RWPE1 (cell line): ENCODE measurements at regions not wholly inside any gene's neighbourhood (a gene's known extent, or its start where the extent isn't known, plus 50 kb on each side); places are given as distances from the start of the nearest gene placed in this dataset.

Experiments
- CTCF ChIA-PET: fragments of 350-600 bp; sonication (Branson Sonifier 250); formaldehyde crosslinking; extraction: SDS; loops from one replicate; lab custom pipeline; 2021; lab: Yijun Ruan, JAX
- POLR2A ChIA-PET: fragments of 400-600 bp; formaldehyde crosslinking; extraction: SDS; loops from one replicate; lab custom pipeline; 2020; ENCODE audit warnings: antibody characterized with exemption; ENCODE audit not compliant: low non-redundant PET; lab: Yijun Ruan, JAX
- DNase-seq: peaks from one replicate; pipeline ENCODE4 v3.0.0; 2012; ENCODE audit warnings: low spot score
- H3K27ac ChIP-seq: fragments of 450-650 bp; 2 replicates; pipeline ENCODE4 v1.5.1; 2017
- TF ChIP-seq, protein P1 (sequence below): fragments of 450-650 bp; conservative IDR thresholded peaks from 2 replicates; pipeline ENCODE4 v1.5.1; 2017; ENCODE audit warnings: low read depth, mild to moderate bottlenecking

DNA sequence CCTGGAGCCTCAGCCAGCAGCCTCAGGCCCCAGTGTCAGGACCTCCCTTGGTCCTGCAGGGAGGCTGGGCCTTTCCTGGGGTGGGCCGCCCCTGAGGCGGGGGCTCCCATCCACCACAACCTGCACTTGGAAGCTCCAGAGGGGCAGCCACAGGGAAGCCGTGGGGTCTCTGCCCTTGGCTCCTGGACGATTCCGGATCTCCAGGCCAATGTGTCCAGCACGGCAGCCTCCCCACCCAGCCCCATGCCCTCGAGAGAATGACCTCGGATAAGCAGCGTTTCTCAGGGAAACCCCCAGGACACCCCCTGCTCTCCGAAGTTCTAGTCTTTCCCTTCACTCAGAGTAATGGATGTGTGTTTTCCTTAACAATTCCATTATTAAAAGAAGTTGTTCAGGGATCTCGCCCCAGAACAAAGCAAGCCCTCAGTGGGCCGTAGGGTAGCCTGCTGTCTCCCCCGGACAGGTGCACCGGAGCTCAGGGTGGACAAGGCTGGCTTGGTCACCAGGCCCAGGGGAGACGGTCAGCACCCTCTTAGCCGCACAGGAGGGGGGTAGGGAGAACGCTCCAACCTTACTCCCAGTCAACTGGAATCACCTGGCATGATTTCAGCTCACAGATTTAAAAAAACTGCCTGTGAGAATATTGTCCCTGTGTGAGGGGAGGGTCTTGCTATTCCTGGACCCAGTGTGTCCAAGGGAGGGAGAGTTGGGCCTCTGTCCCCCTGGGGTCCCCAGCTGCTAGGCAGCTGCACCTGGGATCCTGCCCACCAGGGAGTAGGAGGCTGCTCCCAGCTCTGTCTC is 72.2 kb upstream of the OTOS start:
- POLR2A ChIA-PET = no interaction called here
- no peak for DNase-seq
- TF ChIP-seq, protein P1, sequence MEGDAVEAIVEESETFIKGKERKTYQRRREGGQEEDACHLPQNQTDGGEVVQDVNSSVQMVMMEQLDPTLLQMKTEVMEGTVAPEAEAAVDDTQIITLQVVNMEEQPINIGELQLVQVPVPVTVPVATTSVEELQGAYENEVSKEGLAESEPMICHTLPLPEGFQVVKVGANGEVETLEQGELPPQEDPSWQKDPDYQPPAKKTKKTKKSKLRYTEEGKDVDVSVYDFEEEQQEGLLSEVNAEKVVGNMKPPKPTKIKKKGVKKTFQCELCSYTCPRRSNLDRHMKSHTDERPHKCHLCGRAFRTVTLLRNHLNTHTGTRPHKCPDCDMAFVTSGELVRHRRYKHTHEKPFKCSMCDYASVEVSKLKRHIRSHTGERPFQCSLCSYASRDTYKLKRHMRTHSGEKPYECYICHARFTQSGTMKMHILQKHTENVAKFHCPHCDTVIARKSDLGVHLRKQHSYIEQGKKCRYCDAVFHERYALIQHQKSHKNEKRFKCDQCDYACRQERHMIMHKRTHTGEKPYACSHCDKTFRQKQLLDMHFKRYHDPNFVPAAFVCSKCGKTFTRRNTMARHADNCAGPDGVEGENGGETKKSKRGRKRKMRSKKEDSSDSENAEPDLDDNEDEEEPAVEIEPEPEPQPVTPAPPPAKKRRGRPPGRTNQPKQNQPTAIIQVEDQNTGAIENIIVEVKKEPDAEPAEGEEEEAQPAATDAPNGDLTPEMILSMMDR = no peak
- CTCF ChIA-PET = no interaction called here
- H3K27ac ChIP-seq = no peak overlapping the region

GRCh38 chr2:240213226-240213475 is 72.7 kb upstream of the OTOS start:
- no peak for DNase-seq
- ChIA-PET POLR2A (no interaction called here), CTCF (no interaction called here)
- no peak overlapping the region for H3K27ac ChIP-seq
- TF ChIP-seq, protein P1 = no peak

GRCh38 chr2:240213476-240214421 is 73.3 kb upstream of the OTOS start:
- TF ChIP-seq, protein P1 = no peak
- H3K27ac ChIP-seq = no peak overlapping the region
- DNase-seq = no peak
- ChIA-PET POLR2A (no interaction called here), CTCF (no interaction called here)

- H3K27ac ChIP-seq = no peak overlapping the region
- ChIA-PET POLR2A (no interaction called here), CTCF (no interaction called here)
- no peak for DNase-seq
- TF ChIP-seq, protein P1 = no peak
These were observed 74.6 kb upstream of the OTOS start for GRCh38 chr2:240214790-240215675.

DNA sequence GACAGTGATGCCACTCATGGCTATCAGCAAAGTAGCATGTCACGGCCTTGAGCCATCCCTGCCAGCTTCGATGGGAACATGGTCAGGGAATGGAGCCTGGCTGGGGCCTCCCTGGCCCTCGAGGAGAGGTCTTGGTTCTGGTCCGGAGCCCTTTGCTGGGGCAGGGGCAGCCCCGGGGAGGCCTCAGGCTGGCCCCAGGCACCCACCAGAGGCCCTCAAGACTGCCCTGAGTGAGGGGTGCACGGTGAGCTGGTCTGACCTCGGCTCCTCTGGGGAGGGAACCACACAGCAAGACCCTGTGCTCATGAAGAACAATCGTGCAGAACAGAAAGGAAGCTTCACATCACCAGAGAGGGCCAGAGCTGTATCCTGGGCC is 75.2 kb upstream of the OTOS start:
- DNase-seq = no peak
- CTCF ChIA-PET = no interaction called here
- TF ChIP-seq, protein P1 = no peak
- H3K27ac ChIP-seq = no peak overlapping the region
- POLR2A ChIA-PET = no interaction called here

GRCh38 chr2:240216167-240216566 is 75.7 kb upstream of the OTOS start:
- TF ChIP-seq, protein P1 = no peak
- no peak for DNase-seq
- ChIA-PET POLR2A (no interaction called here), CTCF (interaction anchor here (0.7 kb wide), 1 partner anchor 223 kb away, joined by 4 read pairs; no protein-coding TSS in a partner anchor)
- H3K27ac ChIP-seq = no peak overlapping the region
